HEK293 (cell line): ENCODE measurements at regions not wholly inside any gene's neighbourhood (a gene's known extent, or its start where the extent isn't known, plus 50 kb on each side); places are given as distances from the start of the nearest gene placed in this dataset.

Source experiments
- CTCF ChIA-PET: fragments of 350-600 bp; formaldehyde crosslinking; extraction: SDS; loops from one replicate; lab custom pipeline; 2021; ENCODE audit warnings: antibody characterized with exemption; lab: Yijun Ruan, JAX
- POLR2A ChIA-PET: fragments of 300-600 bp; formaldehyde crosslinking; extraction: SDS; loops from one replicate; lab custom pipeline; 2020; ENCODE audit warnings: antibody characterized with exemption, inconsistent platforms; lab: Yijun Ruan, JAX
- H3K27ac ChIP-seq: fragments of 200-500 bp; sonication (Bioruptor generic); 2 replicates; pipeline ENCODE4 v1.5.1; 2014; ENCODE audit warnings: low read depth, low read length, control low read depth, inconsistent platforms; ENCODE audit errors: extremely low read depth
- H3K36me3 ChIP-seq, 2 experiments: fragments of 200-500 bp in 1 of 2; sonication (Bioruptor generic) in 1 of 2; 1 replicate in 1 of 2; 2 replicates in 1 of 2; pipeline ENCODE4 v1.5.1; 2014 to 2017; ENCODE audit warnings: inconsistent platforms in 2 of 2, low read length in 2 of 2; ENCODE audit not compliant: control insufficient read depth in 2 of 2, insufficient read depth in 1 of 2
- H3K4me1 ChIP-seq: fragments of 200-500 bp; sonication (Bioruptor generic); 2 replicates; pipeline ENCODE4 v1.5.1; 2014; ENCODE audit warnings: mild to moderate bottlenecking, low read length, inconsistent platforms; ENCODE audit not compliant: control insufficient read depth, insufficient read depth
- H3K4me3 ChIP-seq: 2 replicates; pipeline ENCODE4 v1.5.1; 2011; ENCODE audit warnings: low read depth, mild to moderate bottlenecking, control low read depth, low read length, moderate library complexity
- H3K9me3 ChIP-seq: fragments of 200-500 bp; sonication (Bioruptor generic); 2 replicates; pipeline ENCODE4 v1.5.1; 2014; ENCODE audit warnings: low read depth, low read length, inconsistent platforms; ENCODE audit not compliant: control insufficient read depth, insufficient read depth
- ATF2 ChIP-seq: fragments of 450-650 bp; formaldehyde crosslinking; IDR thresholded peaks from 2 replicates; pipeline ENCODE4 v1.5.1; 2016; ENCODE audit warnings: missing biosample characterization, missing genetic modification characterization, low read depth
- CTCF ChIP-seq: fragments of 450-650 bp; formaldehyde crosslinking; IDR thresholded peaks from 2 replicates; pipeline ENCODE4 v1.5.1; 2016; ENCODE audit warnings: missing biosample characterization, missing genetic modification characterization
- GLI2 ChIP-seq: fragments of 450-650 bp; formaldehyde crosslinking; IDR thresholded peaks from 2 replicates; pipeline ENCODE4; 2017; ENCODE audit warnings: missing biosample characterization, missing genetic modification characterization, low read depth, borderline replicate concordance
- OSR2 ChIP-seq: fragments of 450-650 bp; formaldehyde crosslinking; IDR thresholded peaks from 2 replicates; pipeline ENCODE4 v1.5.1; 2016; ENCODE audit warnings: missing biosample characterization, missing genetic modification characterization
- PRDM1 ChIP-seq: fragments of 450-650 bp; formaldehyde crosslinking; IDR thresholded peaks from 2 replicates; pipeline ENCODE4; 2016; ENCODE audit warnings: missing biosample characterization, missing genetic modification characterization
- SCRT2 ChIP-seq: fragments of 450-650 bp; formaldehyde crosslinking; IDR thresholded peaks from 2 replicates; pipeline ENCODE4 v1.5.1; 2016; ENCODE audit warnings: missing biosample characterization, missing genetic modification characterization
- YY2 ChIP-seq: fragments of 450-650 bp; formaldehyde crosslinking; IDR thresholded peaks from 2 replicates; pipeline ENCODE4 v1.5.1; 2016; ENCODE audit warnings: missing biosample characterization, missing genetic modification characterization
- ZBTB1 ChIP-seq: fragments of 450-650 bp; formaldehyde crosslinking; IDR thresholded peaks from 2 replicates; pipeline ENCODE4 v1.5.1; 2016; ENCODE audit warnings: missing biosample characterization, missing genetic modification characterization
- ZEB2 ChIP-seq: fragments of 450-650 bp; formaldehyde crosslinking; IDR thresholded peaks from 2 replicates; pipeline ENCODE4 v1.5.1; 2016; ENCODE audit warnings: missing biosample characterization, missing genetic modification characterization
- ZNF10 ChIP-seq: fragments of 450-650 bp; formaldehyde crosslinking; IDR thresholded peaks from 2 replicates; pipeline ENCODE4 v1.5.1; 2017; ENCODE audit warnings: missing biosample characterization, missing genetic modification characterization
- ZNF140 ChIP-seq: fragments of 450-650 bp; formaldehyde crosslinking; IDR thresholded peaks from 2 replicates; pipeline ENCODE4 v1.5.1; 2016; ENCODE audit warnings: missing biosample characterization, missing genetic modification characterization
- ZNF155 ChIP-seq: fragments of 450-650 bp; formaldehyde crosslinking; IDR thresholded peaks from 2 replicates; pipeline ENCODE4 v1.5.1; 2016; ENCODE audit warnings: missing biosample characterization, missing genetic modification characterization
- ZNF302 ChIP-seq: fragments of 450-650 bp; formaldehyde crosslinking; IDR thresholded peaks from 2 replicates; pipeline ENCODE4 v1.5.1; 2016; ENCODE audit warnings: missing biosample characterization, missing genetic modification characterization, low read depth
- ZNF473 ChIP-seq: fragments of 450-650 bp; formaldehyde crosslinking; IDR thresholded peaks from 2 replicates; pipeline ENCODE4 v1.5.1; 2017; ENCODE audit warnings: missing biosample characterization, missing genetic modification characterization
- ZNF558 ChIP-seq: fragments of 450-650 bp; formaldehyde crosslinking; IDR thresholded peaks from 2 replicates; pipeline ENCODE4 v1.5.1; 2016; ENCODE audit warnings: missing biosample characterization, missing genetic modification characterization
- ZNF561 ChIP-seq: fragments of 450-650 bp; IDR thresholded peaks from 2 replicates; pipeline ENCODE4 v1.5.1; 2018; ENCODE audit warnings: missing biosample characterization, missing genetic modification characterization, borderline replicate concordance
- ZNF621 ChIP-seq: fragments of 450-650 bp; formaldehyde crosslinking; IDR thresholded peaks from 2 replicates; pipeline ENCODE4 v1.5.1; 2017; ENCODE audit warnings: missing biosample characterization, missing genetic modification characterization
- ZNF629 ChIP-seq: fragments of 450-650 bp; formaldehyde crosslinking; IDR thresholded peaks from 2 replicates; pipeline ENCODE4 v1.5.1; 2017; ENCODE audit warnings: missing biosample characterization, missing genetic modification characterization
- ZNF658 ChIP-seq: fragments of 450-650 bp; formaldehyde crosslinking; IDR thresholded peaks from 2 replicates; pipeline ENCODE4; 2016; ENCODE audit warnings: missing biosample characterization, missing genetic modification characterization
- ZNF660 ChIP-seq: fragments of 450-650 bp; IDR thresholded peaks from 2 replicates; pipeline ENCODE4 v1.5.1; 2018; ENCODE audit warnings: missing biosample characterization, mild to moderate bottlenecking, missing genetic modification characterization
- ZNF677 ChIP-seq: fragments of 450-650 bp; IDR thresholded peaks from 2 replicates; pipeline ENCODE4 v1.5.0; 2018; ENCODE audit warnings: missing biosample characterization, mild to moderate bottlenecking, missing genetic modification characterization, moderate library complexity
- ZNF692 ChIP-seq: fragments of 450-650 bp; formaldehyde crosslinking; IDR thresholded peaks from 2 replicates; pipeline ENCODE4 v1.5.1; 2016; ENCODE audit warnings: missing biosample characterization, missing genetic modification characterization
- ZNF747 ChIP-seq: fragments of 450-650 bp; formaldehyde crosslinking; IDR thresholded peaks from 2 replicates; pipeline ENCODE4 v1.5.1; 2016; ENCODE audit warnings: missing biosample characterization, missing genetic modification characterization

GRCh38 chr11:27582621-27583020 is 76.1 kb upstream of the LIN7C start:
- H3K4me3 ChIP-seq, result no peak overlapping the region
- no peaks in the 10 kb centered on the region for H3K9me3 ChIP-seq
- CTCF ChIA-PET, result interaction anchor here (0.6 to 1.1 kb wide), 2 partner anchors 61 to 1404 kb away, joined by 3 to 4 read pairs; no protein-coding TSS in a partner anchor
- POLR2A ChIA-PET, result no interaction called here
- no peak overlapping the region for H3K27ac ChIP-seq
- 0 out of 2 replicates have a peak, but pooled peaks cover 3% of the 10 kb centered on the region for H3K4me1 ChIP-seq
- TF ChIP-seq OSR2 (tag by site-specific recombination) (peak; percentile 14; the same call in 1 of the 2 replicates), ATF2 (tag by site-specific recombination) (0 out of 2 replicates have a peak, but pooled peaks have one; percentile 31), GLI2 (tag by site-specific recombination) (no peak), ZNF692 (tag by site-specific recombination) (peak; percentile 73), ZNF660 (tag by site-specific recombination) (no peak), ZNF629 (tag by site-specific recombination) (0 out of 2 replicates have a peak, but pooled peaks have one; percentile 15)
- no peaks in the 10 kb centered on the region for H3K36me3 ChIP-seq

GRCh38 chr11:27574342-27574741 is 67.8 kb upstream of the LIN7C start:
- Histone ChIP-seq H3K9me3 (no peaks in the 10 kb centered on the region), H3K27ac (no peak overlapping the region), H3K4me3 (no peak overlapping the region), H3K4me1 (no peaks in the 10 kb centered on the region), H3K36me3 (no peaks in the 10 kb centered on the region)
- ChIA-PET CTCF (no interaction called here), POLR2A (no interaction called here)
- TF ChIP-seq ATF2 (tag by site-specific recombination) (0 out of 2 replicates have a peak, but pooled peaks have one; percentile 4), ZNF155 (tag by site-specific recombination) (no peak), ZNF10 (tag by site-specific recombination) (peak; percentile 90)

- Histone ChIP-seq H3K4me1 (no peaks in the 10 kb centered on the region), H3K36me3 (no peaks in the 10 kb centered on the region), H3K9me3 (no peaks in the 10 kb centered on the region), H3K27ac (no peak overlapping the region), H3K4me3 (no peak overlapping the region)
- CTCF ChIA-PET, result interaction anchor here (0.6 to 1.1 kb wide), 3 partner anchors 13 to 1814 kb away, joined by 3 to 4 read pairs (median 4); no protein-coding TSS in a partner anchor
- POLR2A ChIA-PET, result no interaction called here
- TF ChIP-seq ZNF561 (tag by site-specific recombination) (no peak), ZNF473 (tag by site-specific recombination) (no peak), ZNF747 (tag by site-specific recombination) (no peak), ZNF558 (tag by site-specific recombination) (no peak), ZEB2 (tag by site-specific recombination) (no peak), YY2 (tag by site-specific recombination) (no peak), SCRT2 (tag by site-specific recombination) (no peak), ZNF677 (tag by site-specific recombination) (no peak), ZBTB1 (tag by site-specific recombination) (no peak), CTCF (tag by site-specific recombination) (no peak), ZNF658 (tag by site-specific recombination) (no peak), ZNF302 (tag by site-specific recombination) (no peak), PRDM1 (no peak), ZNF621 (tag by site-specific recombination) (no peak), ZNF140 (tag by site-specific recombination) (no peak)
Observed at GRCh38 chr11:27573024-27573423, 66.5 kb upstream of the LIN7C start.
